ENCODE measurements at regions not wholly inside any gene's neighbourhood (a gene's known extent, or its start where the extent isn't known, plus 50 kb on each side); places are given as distances from the start of the nearest gene placed in this dataset.

- Histone ChIP-seq H3K79me2 (ENCODE audit: insufficient read depth, low read length) (no peaks in the 10 kb centered on the region), H3K23me2 (ENCODE audit: insufficient read length, low read depth, low read length, poor library complexity, severe bottlenecking) (no peaks in the 10 kb centered on the region), H3K9ac (ENCODE audit: extremely low read depth, insufficient read length, low read length) (no peak overlapping the region), H3T11ph (ENCODE audit: low read length) (no peak overlapping the region), H2BK20ac (ENCODE audit: low read depth, low read length, poor library complexity, severe bottlenecking) (no peak overlapping the region), H3K27ac (ENCODE audit: insufficient read length, low read depth, low read length) (no peak overlapping the region), H3K4me2 (ENCODE audit: insufficient read depth, insufficient read length, low read length) (no peak overlapping the region), H2BK5ac (ENCODE audit: insufficient read length, low read length) (no peak overlapping the region), H3K27me3 (ENCODE audit: insufficient read depth, low read length) (no peaks in the 10 kb centered on the region), H2AK5ac (ENCODE audit: insufficient read length, low read length) (no peak overlapping the region), H4K5ac (ENCODE audit: insufficient read length, low read depth, low read length) (no peak overlapping the region), H4K8ac (replicated peaks; ENCODE audit: insufficient read length, low read depth, low read length) (no peak overlapping the region), H3K23ac (ENCODE audit: insufficient read length, low read depth, low read length) (no peak overlapping the region), H3K14ac (ENCODE audit: insufficient read depth, low read length) (no peak overlapping the region), H3K18ac (ENCODE audit: insufficient read length, low read depth, low read length) (no peak overlapping the region), H4K20me1 (ENCODE audit: control insufficient read depth, insufficient read depth, insufficient read length) (no peaks in the 10 kb centered on the region), H2BK120ac (ENCODE audit: low read depth, low read length, poor library complexity, severe bottlenecking) (no peak overlapping the region), H2AFZ (ENCODE audit: low read length) (no peak overlapping the region), H2BK15ac (ENCODE audit: low read depth, low read length) (no peak overlapping the region), H3K79me1 (ENCODE audit: insufficient read depth, low read depth, low read length, poor library complexity, severe bottlenecking) (no peaks in the 10 kb centered on the region), H3K4me1 (ENCODE audit: insufficient read depth, low read length) (no peaks in the 10 kb centered on the region), H3K9me3 (ENCODE audit: control insufficient read depth, low read depth, low read length) (no peaks in the 10 kb centered on the region), H4K91ac (ENCODE audit: insufficient read length, low read depth, low read length) (no peak overlapping the region), H3K4ac (ENCODE audit: low read depth, low read length) (no peak overlapping the region), H2BK12ac (ENCODE audit: insufficient read length, low read depth, low read length) (no peak overlapping the region), H3K56ac (ENCODE audit: insufficient read length, low read depth, low read length) (no peak overlapping the region)
- H3K4me1 Mint-ChIP-seq: no peaks in the 10 kb centered on the region
- no CpG with 5 or more reads among the region's 1 CpG for WGBS (ENCODE audit: extremely low coverage, insufficient read length, low lambda C conversion rate)
- H3K27ac Mint-ChIP-seq: no peak overlapping the region
- H3K4me3 Mint-ChIP-seq: no peak overlapping the region
- peaks cover 9% of the 10 kb centered on the region for H3K27me3 Mint-ChIP-seq (ENCODE audit: low read depth)
- H3K36me3 Mint-ChIP-seq (ENCODE audit: insufficient read depth in 1 of 3, low read depth in 3 of 3): peaks cover 0 to 2% (median 0%) of the 10 kb centered on the region in 3 experiments; a peak in 1 of 7 replicates
- H3K9me3 Mint-ChIP-seq: peaks cover 4 to 7% of the 10 kb centered on the region in 2 experiments; a peak in 4 of 5 replicates
- DNase-seq: no peak
- TF ChIP-seq, protein P1, sequence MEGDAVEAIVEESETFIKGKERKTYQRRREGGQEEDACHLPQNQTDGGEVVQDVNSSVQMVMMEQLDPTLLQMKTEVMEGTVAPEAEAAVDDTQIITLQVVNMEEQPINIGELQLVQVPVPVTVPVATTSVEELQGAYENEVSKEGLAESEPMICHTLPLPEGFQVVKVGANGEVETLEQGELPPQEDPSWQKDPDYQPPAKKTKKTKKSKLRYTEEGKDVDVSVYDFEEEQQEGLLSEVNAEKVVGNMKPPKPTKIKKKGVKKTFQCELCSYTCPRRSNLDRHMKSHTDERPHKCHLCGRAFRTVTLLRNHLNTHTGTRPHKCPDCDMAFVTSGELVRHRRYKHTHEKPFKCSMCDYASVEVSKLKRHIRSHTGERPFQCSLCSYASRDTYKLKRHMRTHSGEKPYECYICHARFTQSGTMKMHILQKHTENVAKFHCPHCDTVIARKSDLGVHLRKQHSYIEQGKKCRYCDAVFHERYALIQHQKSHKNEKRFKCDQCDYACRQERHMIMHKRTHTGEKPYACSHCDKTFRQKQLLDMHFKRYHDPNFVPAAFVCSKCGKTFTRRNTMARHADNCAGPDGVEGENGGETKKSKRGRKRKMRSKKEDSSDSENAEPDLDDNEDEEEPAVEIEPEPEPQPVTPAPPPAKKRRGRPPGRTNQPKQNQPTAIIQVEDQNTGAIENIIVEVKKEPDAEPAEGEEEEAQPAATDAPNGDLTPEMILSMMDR (conservative IDR thresholded peaks at IDR 0.05): no peak
Observed at GRCh38 chr21:36564647-36565046, 84.7 kb upstream of the CLDN14 start.
